GM20431 (cell line): ENCODE measurements at regions not wholly inside any gene's neighbourhood (a gene's known extent, or its start where the extent isn't known, plus 50 kb on each side); places are given as distances from the start of the nearest gene placed in this dataset.
"Not testable (repeated sequence)": the region's sequence is repeated elsewhere in the genome, so short reads cannot be mapped to it uniquely, and the experiment has no call there.

ENCODE experiments used
- in situ Hi-C: fragments of 300-500 bp; cut with MseI, MboI; formaldehyde crosslinking; loops from one replicate; pipeline ENCODE4 v1.15.0; 2020; ENCODE audit warnings: low sequenced_read_pairs; ENCODE audit not compliant: unreplicated experiment

DNA sequence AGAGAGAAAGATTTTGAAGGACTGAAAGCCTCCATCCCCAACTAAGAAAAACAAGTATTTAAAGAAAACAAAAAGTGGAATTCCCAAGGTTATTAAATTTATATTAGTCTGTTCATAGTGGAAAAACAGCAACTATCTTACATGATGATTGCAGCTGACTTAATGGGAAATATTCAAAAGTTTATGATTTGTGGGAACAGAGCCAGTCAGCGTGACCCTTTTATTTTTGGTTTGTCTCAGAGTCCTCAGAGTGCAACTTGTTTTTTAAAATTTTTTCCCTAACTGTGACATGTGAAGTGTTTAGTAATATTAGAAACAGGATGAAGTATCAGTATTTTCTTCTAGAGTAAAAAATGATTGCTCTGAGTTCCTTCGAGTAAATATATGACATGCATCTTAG is 441.9 kb upstream of the MCTP2 start:
- in situ Hi-C loops = no loop called here

DNA sequence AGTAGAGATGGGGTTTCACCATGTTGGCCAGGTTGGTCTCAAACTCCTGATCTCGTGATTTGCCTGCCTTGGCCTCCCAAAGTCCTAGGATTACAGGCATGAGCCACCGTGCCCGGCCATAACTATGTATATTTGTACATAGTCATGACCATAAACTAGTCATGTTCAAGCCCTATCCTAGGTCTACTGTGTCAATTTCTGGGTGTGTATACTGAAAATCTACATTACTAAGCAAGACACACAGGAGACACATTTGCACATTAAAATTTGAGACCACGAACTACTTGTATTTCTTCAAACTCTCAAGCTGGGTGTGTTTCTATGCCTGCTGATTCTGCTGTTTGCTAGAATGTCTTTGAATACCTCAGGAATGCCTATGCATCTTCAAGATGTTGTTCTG is 451.3 kb upstream of the MCTP2 start:
- in situ Hi-C loops = no loop called here

GRCh38 chr15:93779341-93779740 is 452.0 kb upstream of the MCTP2 start:
- in situ Hi-C loops = no loop called here

GRCh38 chr15:93771196-93772030 is 459.9 kb upstream of the MCTP2 start:
- in situ Hi-C loops = no loop called here

DNA sequence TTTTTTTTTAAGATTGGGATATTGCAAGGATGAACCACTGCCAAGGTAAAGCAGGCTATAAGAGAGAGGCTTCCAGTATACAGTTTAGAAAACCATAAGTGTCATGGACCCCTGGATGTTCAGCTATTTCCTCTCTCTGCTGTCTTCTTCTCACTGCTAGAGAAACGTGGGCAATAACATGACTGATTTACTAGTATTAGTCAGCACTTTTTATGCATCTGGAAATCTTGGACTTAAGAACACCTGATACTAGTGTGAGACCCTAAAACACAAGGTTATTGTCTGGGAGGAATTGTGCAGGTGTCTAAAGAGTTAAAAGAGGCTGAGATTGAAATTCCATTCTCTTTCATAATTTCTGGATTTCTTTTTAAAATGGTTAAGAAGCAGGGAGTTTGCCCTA is 460.6 kb upstream of the MCTP2 start:
- in situ Hi-C loops = no loop called here

GRCh38 chr15:93762036-93762435 is 469.3 kb upstream of the MCTP2 start:
- in situ Hi-C loops = no loop called here

GRCh38 chr15:93759629-93760028 is 471.7 kb upstream of the MCTP2 start:
- in situ Hi-C loops = no loop called here

- in situ Hi-C loops = no loop called here
These were observed 472.5 kb upstream of the MCTP2 start for GRCh38 chr15:93758824-93759223.

DNA sequence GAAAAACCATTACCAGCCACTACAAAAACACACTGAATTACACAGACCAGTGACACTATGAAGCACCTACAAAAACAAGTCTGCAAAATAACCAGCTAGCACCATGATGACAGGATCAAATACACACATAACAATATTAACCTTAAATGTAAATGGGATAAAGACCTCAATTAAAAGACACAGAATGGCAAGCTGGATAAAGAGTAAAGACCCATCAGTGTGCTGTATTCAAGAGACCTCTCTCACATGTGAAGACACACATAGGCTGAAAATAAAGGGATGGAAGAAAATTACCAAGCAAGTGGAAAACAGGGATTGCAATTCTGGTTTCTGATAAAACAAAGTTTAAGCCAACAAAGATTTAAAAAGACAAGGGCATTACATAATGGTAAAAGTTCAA is 482.7 kb upstream of the MCTP2 start:
- in situ Hi-C loops = no loop called here

- in situ Hi-C loops = not testable (repeated sequence)
These were observed 496.4 kb upstream of the MCTP2 start for GRCh38 chr15:93734976-93735375.

DNA sequence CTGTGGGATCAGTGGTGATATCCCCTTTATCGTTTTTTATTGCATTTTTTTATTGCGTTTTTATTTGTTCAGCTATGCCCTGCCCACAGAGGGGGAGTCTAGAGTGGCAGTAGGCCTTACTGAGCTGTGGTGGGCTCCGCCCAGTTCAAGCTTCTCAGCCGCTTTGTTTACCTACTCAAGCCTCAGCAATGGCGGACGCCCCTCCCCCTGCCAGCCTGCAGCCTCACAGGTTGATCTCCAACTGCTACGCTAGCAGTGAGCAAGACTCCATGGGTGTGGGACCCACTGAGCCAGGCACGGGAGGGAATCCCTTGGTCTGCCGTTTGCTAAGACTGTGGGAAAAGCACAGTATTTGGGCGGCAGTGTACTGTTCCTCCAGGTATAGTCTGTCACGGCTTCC is 500.6 kb upstream of the MCTP2 start:
- in situ Hi-C loops = no loop called here

- in situ Hi-C loops = no loop called here
These were observed 509.2 kb upstream of the MCTP2 start for GRCh38 chr15:93722165-93722564.

DNA sequence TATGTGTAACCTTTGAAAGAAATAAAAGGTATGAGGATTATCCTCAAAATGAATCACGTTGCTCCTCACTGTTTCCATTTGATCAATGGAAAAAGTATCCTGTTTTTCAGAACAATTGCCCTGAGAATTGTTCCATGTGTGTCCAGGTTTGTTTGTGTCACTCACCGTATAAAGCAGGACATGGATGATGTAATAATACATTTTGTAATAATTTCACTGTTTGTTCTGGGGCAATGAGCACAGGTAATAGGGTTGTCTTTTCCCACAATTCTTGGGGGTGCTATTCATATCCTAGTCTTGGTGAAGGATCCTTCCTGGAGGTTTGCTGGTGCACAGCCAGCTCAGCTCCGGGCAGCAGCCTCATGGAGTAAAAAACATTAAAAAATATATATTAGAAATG is 510.8 kb upstream of the MCTP2 start:
- in situ Hi-C loops = no loop called here

DNA sequence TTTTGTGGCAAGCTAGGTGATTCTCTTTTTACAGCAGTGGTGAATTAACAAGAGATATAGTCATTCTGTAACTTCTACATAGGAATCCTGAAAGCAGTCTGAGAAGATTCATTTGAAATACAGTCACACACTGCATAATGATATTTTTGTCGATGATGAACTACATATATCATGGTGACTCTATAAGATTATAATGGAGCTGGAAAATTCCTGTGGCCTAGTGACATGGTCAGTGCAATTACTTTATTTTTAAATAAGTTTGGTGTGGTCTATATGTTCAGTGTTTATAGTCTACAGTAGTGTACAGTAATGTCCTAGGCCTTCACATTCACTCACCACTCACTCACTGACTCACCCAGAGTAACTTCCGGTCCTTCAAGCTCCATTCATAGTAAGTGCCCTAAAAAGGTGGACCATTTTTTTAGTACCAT is 511.4 kb upstream of the MCTP2 start:
- in situ Hi-C loops = no loop called here

GRCh38 chr15:93716615-93717231 is 514.6 kb upstream of the MCTP2 start:
- in situ Hi-C loops = no loop called here

GRCh38 chr15:93709708-93710107 is 521.7 kb upstream of the MCTP2 start:
- in situ Hi-C loops = no loop called here

DNA sequence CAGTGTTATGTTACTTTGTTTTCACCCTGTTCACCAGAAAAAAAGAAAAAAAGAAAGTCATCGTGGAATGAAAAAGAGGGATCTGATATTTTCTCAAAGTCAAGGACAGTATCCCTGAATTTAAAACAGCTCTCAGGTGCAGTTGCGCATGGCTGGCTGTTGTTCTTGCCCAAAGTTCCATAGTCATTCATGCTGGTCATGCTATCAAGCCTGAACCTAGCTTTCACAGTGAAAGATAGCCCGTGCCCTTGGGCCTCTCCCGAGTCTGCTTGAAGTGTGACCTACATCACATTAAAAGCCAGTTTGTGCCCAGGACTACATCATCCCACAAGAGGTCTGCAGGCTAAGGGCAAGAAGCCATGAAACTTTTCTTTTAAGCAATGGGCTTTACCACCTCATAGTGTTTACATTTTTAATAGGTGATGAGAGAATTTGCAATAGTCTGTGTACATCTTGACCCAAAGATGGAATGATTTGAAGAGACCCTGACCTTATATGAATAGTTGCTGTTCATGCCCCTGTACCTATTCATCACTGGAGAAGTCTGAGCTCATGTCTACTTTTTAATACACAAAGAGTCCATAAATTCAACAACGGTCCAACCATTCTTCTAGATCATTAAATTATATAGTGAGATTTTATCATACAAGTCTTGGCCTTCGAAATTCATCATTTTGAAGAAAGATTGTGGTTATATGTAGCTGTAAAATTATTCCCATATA is 522.5 kb upstream of the MCTP2 start:
- in situ Hi-C loops = no loop called here

GRCh38 chr15:93707751-93708150 is 523.6 kb upstream of the MCTP2 start:
- in situ Hi-C loops = no loop called here

- in situ Hi-C loops = no loop called here
These were observed 524.7 kb upstream of the MCTP2 start for GRCh38 chr15:93706495-93707292.

GRCh38 chr15:93705753-93706455 is 525.5 kb upstream of the MCTP2 start:
- in situ Hi-C loops = no loop called here
